SK-N-SH (cell line): ENCODE measurements at regions not wholly inside any gene's neighbourhood (a gene's known extent, or its start where the extent isn't known, plus 50 kb on each side); places are given as distances from the start of the nearest gene placed in this dataset.

Experiments
- FOSL2 ChIP-seq: IDR thresholded peaks from 2 replicates; pipeline ENCODE4 v1.4.0; 2012; ENCODE audit warnings: low read depth, mild to moderate bottlenecking, moderate library complexity, borderline replicate concordance
- GATA2 ChIP-seq: sonication (generic); formaldehyde crosslinking; IDR thresholded peaks from 2 replicates; pipeline ENCODE4 v1.5.0; 2020; ENCODE audit warnings: mild to moderate bottlenecking, missing genetic modification reagents
- POLR2AphosphoS5 ChIP-seq: IDR thresholded peaks from 2 replicates; pipeline ENCODE4 v1.6.1; 2012; ENCODE audit warnings: low read depth, low read length
- RXRA ChIP-seq: IDR thresholded peaks from 2 replicates; pipeline ENCODE4 v1.4.0; 2012; ENCODE audit warnings: low read depth, mild to moderate bottlenecking, borderline replicate concordance
- TF ChIP-seq, protein P1 (sequence below): fragments of 200-600 bp; sonication (generic); IDR thresholded peaks from 2 replicates; pipeline ENCODE4 v1.6.1; 2017; ENCODE audit warnings: antibody characterized with exemption, mild to moderate bottlenecking, moderate library complexity

DNA sequence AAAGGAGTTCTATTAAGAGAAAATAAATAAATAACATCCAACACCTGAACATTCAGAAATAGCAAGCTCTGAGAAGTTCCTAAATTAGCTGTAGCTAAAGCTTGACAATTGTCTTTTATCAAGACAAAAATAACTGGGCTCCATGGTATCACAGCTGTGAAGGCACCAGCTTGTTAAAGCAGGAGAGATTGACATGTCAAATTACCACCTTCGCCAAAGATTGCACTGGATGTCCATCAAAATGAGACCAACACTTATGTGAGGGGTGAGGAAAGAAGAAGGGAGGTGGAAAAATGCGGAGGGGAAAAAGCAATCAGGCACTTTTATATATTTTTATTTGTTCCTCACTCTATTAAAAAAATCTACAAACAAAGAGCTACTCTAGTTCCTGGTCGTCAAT is 1827.5 kb upstream of the RAG2 start:
- TF ChIP-seq, protein P1, sequence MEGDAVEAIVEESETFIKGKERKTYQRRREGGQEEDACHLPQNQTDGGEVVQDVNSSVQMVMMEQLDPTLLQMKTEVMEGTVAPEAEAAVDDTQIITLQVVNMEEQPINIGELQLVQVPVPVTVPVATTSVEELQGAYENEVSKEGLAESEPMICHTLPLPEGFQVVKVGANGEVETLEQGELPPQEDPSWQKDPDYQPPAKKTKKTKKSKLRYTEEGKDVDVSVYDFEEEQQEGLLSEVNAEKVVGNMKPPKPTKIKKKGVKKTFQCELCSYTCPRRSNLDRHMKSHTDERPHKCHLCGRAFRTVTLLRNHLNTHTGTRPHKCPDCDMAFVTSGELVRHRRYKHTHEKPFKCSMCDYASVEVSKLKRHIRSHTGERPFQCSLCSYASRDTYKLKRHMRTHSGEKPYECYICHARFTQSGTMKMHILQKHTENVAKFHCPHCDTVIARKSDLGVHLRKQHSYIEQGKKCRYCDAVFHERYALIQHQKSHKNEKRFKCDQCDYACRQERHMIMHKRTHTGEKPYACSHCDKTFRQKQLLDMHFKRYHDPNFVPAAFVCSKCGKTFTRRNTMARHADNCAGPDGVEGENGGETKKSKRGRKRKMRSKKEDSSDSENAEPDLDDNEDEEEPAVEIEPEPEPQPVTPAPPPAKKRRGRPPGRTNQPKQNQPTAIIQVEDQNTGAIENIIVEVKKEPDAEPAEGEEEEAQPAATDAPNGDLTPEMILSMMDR = no peak
- TF ChIP-seq GATA2 (CRISPR knock-in tag) (no peak), POLR2AphosphoS5 (no peak), RXRA (no peak), FOSL2 (no peak)
